ENCODE measurements at regions not wholly inside any gene's neighbourhood (a gene's known extent, or its start where the extent isn't known, plus 50 kb on each side); places are given as distances from the start of the nearest gene placed in this dataset.

DNA sequence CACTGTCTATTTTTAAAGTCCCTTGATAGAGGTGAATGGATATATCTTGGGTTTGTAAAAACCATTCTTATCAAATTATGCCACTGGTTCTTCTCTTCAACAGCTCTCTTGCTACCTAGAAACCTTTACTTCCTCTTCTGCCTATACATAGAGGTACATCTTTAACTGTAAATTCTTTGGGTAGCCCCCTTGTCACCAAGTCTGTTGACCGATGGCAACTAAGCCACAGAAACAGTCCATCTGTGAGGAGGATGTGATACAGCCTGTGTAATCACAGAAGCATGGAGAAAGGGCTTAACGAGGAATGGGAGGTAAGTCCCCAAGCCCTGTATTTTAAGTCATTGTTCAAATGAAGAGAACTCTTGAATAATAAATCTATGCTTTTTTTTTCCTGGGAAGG lies 246.5 kb upstream of the MDFIC2 start:
- 63 to 79% methylated on average over 2 of the region's 2 CpGs for WGBS, 2 donors
- H3K27ac ChIP-seq (ENCODE audit: low read depth in 1 of 2, low read length in 2 of 2) = no peak overlapping the region
- no peaks in the 10 kb centered on the region for H3K4me1 ChIP-seq (ENCODE audit: control insufficient read depth in 1 of 2, insufficient read depth in 2 of 2, low read length in 2 of 2)
- H3K4me3 ChIP-seq (ENCODE audit: low read length in 2 of 2) = no peak overlapping the region
- no peaks in the 10 kb centered on the region for H3K27me3 ChIP-seq (ENCODE audit: control insufficient read depth in 1 of 2, insufficient read depth in 2 of 2, low read length in 1 of 2)
- no peaks in the 10 kb centered on the region for H3K36me3 ChIP-seq (ENCODE audit: control insufficient read depth in 1 of 2, insufficient read depth in 2 of 2, low read length in 1 of 2)
- no peaks in the 10 kb centered on the region for H3K9me3 ChIP-seq (ENCODE audit: control insufficient read depth, low read length)
- DNase-seq = no peak
- ATAC-seq (ENCODE audit: low FRiP score) = no peak
- intact Hi-C loops (cut with DNase I) = loop anchor here (10.0 kb wide), 3 partner anchors 506 to 1096 kb away; no protein-coding TSS in a partner anchor

DNA sequence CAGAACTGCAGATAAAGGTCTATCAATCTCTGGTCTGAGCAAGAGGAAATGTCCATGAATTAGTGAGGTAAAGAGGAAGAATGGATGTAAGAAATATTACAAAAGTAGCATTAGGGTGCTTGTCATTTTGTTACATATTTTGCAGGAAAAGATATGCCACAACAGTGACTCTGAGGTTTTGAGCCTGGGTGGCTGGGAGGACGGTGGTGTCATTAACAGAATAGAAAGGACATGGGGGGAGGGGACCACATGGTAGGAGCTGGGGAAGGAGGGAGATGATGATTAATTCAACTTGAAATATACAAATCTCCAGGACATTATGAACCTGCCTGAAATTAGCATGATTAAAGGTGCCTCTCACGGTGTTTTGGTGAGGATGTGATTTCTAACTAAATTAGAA lies 245.5 kb upstream of the MDFIC2 start:
- no peak overlapping the region for H3K27ac ChIP-seq (ENCODE audit: low read depth in 1 of 2, low read length in 2 of 2)
- intact Hi-C loops (cut with DNase I) = loop anchor here (10.0 kb wide), 3 partner anchors 507 to 1097 kb away; no protein-coding TSS in a partner anchor
- WGBS, 2 donors = 91 to 92% methylated on average over 2 of the region's 2 CpGs
- ATAC-seq (ENCODE audit: low FRiP score) (no peak), DNase-seq (no peak)
- no peaks in the 10 kb centered on the region for H3K27me3 ChIP-seq (ENCODE audit: control insufficient read depth in 1 of 2, insufficient read depth in 2 of 2, low read length in 1 of 2)
- H3K36me3 ChIP-seq (ENCODE audit: control insufficient read depth in 1 of 2, insufficient read depth in 2 of 2, low read length in 1 of 2) = no peaks in the 10 kb centered on the region
- no peaks in the 10 kb centered on the region for H3K9me3 ChIP-seq (ENCODE audit: control insufficient read depth, low read length)
- H3K4me3 ChIP-seq (ENCODE audit: low read length in 2 of 2) = no peak overlapping the region
- no peaks in the 10 kb centered on the region for H3K4me1 ChIP-seq (ENCODE audit: control insufficient read depth in 1 of 2, insufficient read depth in 2 of 2, low read length in 2 of 2)

DNA sequence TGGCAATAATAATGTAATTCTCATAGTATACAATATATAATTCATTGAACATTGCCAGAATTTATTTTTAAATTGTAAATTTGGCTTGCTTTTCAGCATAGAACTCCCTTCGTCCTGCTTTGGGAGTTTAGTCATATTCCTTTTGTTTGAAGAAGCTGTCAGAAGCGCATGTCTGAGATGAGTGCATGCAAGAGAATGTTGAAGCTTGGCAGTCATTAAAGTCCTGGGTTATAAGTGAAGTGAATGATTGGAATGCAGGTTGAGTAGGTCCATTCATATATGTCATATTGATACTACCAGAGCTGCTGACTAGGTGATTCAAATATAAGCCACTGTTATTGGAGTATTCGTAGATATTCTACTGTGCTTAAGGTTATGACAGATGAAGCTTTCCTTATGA lies 243.6 kb upstream of the MDFIC2 start:
- no peak overlapping the region for H3K27ac ChIP-seq (ENCODE audit: low read depth in 1 of 2, low read length in 2 of 2)
- intact Hi-C loops (cut with DNase I) = loop anchor here (10.0 kb wide), 3 partner anchors 509 to 1099 kb away; no protein-coding TSS in a partner anchor
- 90 to 91% methylated on average over 3 of the region's 3 CpGs for WGBS, 2 donors
- H3K27me3 ChIP-seq (ENCODE audit: control insufficient read depth in 1 of 2, insufficient read depth in 2 of 2, low read length in 1 of 2) = no peaks in the 10 kb centered on the region
- ATAC-seq (ENCODE audit: low FRiP score) = no peak
- no peaks in the 10 kb centered on the region for H3K9me3 ChIP-seq (ENCODE audit: control insufficient read depth, low read length)
- DNase-seq = no peak
- H3K4me1 ChIP-seq (ENCODE audit: control insufficient read depth in 1 of 2, insufficient read depth in 2 of 2, low read length in 2 of 2) = no peaks in the 10 kb centered on the region
- H3K4me3 ChIP-seq (ENCODE audit: low read length in 2 of 2) = no peak overlapping the region
- no peaks in the 10 kb centered on the region for H3K36me3 ChIP-seq (ENCODE audit: control insufficient read depth in 1 of 2, insufficient read depth in 2 of 2, low read length in 1 of 2)

DNA sequence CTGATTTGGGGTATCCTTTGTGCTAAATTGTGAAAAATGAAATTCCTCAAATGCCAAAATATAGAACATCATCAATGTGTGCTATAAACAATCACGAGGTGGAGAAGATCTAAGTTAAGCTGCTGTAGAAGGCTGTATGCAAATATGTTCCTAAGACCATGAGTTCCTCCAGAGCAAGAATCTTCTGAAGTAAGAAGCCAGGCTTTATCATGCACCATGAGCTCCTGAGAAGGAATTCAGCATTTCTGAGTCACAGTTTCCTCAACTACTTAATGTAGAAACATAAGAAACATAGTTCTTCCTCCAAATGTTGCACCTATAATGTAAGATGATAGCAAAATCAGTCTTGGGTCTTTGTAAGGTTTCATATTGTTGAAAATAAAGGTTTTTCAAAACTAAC lies 241.7 kb upstream of the MDFIC2 start:
- ATAC-seq (ENCODE audit: low FRiP score) = no peak
- intact Hi-C loops (cut with DNase I) = loop anchor here (10.0 kb wide), 3 partner anchors 511 to 1101 kb away; no protein-coding TSS in a partner anchor
- no peak for DNase-seq
- H3K27me3 ChIP-seq (ENCODE audit: control insufficient read depth in 1 of 2, insufficient read depth in 2 of 2, low read length in 1 of 2) = no peaks in the 10 kb centered on the region
- no peaks in the 10 kb centered on the region for H3K4me1 ChIP-seq (ENCODE audit: control insufficient read depth in 1 of 2, insufficient read depth in 2 of 2, low read length in 2 of 2)
- no peak overlapping the region for H3K27ac ChIP-seq (ENCODE audit: low read depth in 1 of 2, low read length in 2 of 2)
- 87 to 88% methylated on average over 1 of the region's 1 CpG for WGBS, 2 donors
- H3K9me3 ChIP-seq (ENCODE audit: control insufficient read depth, low read length) = no peaks in the 10 kb centered on the region
- no peak overlapping the region for H3K4me3 ChIP-seq (ENCODE audit: low read length in 2 of 2)
- H3K36me3 ChIP-seq (ENCODE audit: control insufficient read depth in 1 of 2, insufficient read depth in 2 of 2, low read length in 1 of 2) = no peaks in the 10 kb centered on the region

DNA sequence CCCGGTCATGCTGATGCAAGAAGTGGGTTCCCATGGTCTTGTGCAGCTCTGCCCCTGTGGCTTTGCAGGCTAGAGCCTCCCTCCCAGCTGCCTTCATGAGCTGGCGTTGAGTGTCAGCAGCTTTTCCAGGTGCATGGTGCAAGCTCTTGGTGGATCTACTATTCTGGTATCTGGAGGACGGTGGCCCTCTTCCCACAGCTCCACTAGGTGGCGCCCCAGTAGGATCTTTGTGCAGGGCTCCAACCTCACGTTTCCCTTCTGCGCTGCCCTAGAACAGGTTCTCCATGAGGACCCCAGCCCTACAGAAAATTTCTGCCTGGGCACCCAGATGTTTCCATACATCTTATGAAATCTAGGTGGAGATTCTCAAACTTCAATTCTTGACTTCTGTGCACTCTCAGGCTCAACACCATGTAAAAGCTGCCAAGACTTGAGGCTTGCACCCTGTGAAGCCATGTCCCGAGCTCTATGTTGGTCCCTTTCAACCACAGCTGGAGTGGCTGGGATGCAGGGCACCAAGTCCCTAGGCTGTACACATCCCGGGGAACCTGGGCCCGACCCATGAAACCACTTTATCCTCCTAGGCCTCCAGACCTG lies 238.4 kb upstream of the MDFIC2 start:
- Histone ChIP-seq H3K27me3 (ENCODE audit: control insufficient read depth in 1 of 2, insufficient read depth in 2 of 2, low read length in 1 of 2) (no peaks in the 10 kb centered on the region), H3K4me3 (ENCODE audit: low read length in 2 of 2) (no peak overlapping the region), H3K4me1 (ENCODE audit: control insufficient read depth in 1 of 2, insufficient read depth in 2 of 2, low read length in 2 of 2) (no peaks in the 10 kb centered on the region), H3K9me3 (ENCODE audit: control insufficient read depth, low read length) (no peaks in the 10 kb centered on the region), H3K36me3 (ENCODE audit: control insufficient read depth in 1 of 2, insufficient read depth in 2 of 2, low read length in 1 of 2) (no peaks in the 10 kb centered on the region), H3K27ac (ENCODE audit: low read depth in 1 of 2, low read length in 2 of 2) (no peak overlapping the region)
- intact Hi-C loops (cut with DNase I) = loop anchor here (10.0 kb wide), 3 partner anchors 514 to 1104 kb away; no protein-coding TSS in a partner anchor
- ATAC-seq (ENCODE audit: low FRiP score) (peak; percentile 76), DNase-seq (peak; percentile 79 to 88)
- WGBS, 2 donors = 50 to 51% methylated on average over 9 of the region's 9 CpGs

DNA sequence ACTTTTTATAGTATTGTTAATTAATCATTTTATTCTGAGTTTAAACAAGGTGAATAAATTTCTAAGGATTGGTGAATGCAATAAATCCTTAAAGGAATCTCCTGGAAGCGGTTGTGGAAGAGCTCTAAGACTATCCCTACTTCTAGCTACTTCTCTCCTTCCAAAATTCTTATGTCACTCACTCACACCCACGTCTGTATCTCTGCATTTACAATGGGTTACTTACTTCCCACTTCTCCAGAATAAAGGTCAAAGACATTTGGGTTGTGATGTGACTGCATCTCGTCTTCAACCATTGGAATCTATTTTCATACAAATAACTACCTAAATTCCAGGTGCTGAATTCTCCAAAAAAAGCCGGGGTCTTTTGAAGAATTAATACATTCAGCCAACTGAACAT lies 234.2 kb upstream of the MDFIC2 start:
- ATAC-seq (ENCODE audit: low FRiP score) = no peak
- no peak for DNase-seq
- Histone ChIP-seq H3K4me3 (ENCODE audit: low read length in 2 of 2) (no peak overlapping the region), H3K27me3 (ENCODE audit: control insufficient read depth in 1 of 2, insufficient read depth in 2 of 2, low read length in 1 of 2) (no peaks in the 10 kb centered on the region), H3K4me1 (ENCODE audit: control insufficient read depth in 1 of 2, insufficient read depth in 2 of 2, low read length in 2 of 2) (no peaks in the 10 kb centered on the region), H3K27ac (ENCODE audit: low read depth in 1 of 2, low read length in 2 of 2) (no peak overlapping the region), H3K9me3 (ENCODE audit: control insufficient read depth, low read length) (no peaks in the 10 kb centered on the region), H3K36me3 (ENCODE audit: control insufficient read depth in 1 of 2, insufficient read depth in 2 of 2, low read length in 1 of 2) (no peaks in the 10 kb centered on the region)
- 85 to 87% methylated on average over 4 of the region's 4 CpGs for WGBS, 2 donors
- intact Hi-C loops (cut with DNase I) = loop anchor here (10.0 kb wide), 2 partner anchors 758 to 1108 kb away; no protein-coding TSS in a partner anchor

DNA sequence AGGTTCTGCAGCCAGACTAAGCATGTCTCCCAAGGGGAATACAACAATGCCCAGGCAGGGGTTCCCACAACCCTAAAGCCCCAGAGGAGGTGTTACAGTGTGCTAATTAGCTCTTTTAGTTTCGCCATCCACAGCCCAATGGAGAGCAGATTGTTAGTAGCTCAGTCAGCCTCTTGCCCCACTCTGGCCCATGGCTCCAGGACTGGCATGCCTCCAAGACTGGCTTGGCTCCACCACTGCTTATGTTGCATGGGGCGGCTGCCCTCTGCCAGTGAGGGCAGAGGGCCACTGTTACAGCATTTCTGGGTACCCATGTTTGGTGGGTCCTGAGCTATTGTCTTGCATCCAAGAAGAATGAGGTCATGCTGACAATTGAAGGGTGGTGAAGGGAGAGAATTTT lies 231.1 kb upstream of the MDFIC2 start:
- intact Hi-C loops (cut with DNase I) = loop anchor here (10.0 kb wide), 2 partner anchors 761 to 1111 kb away; no protein-coding TSS in a partner anchor
- ATAC-seq (ENCODE audit: low FRiP score) (no peak), DNase-seq (no peak)
- Histone ChIP-seq H3K9me3 (ENCODE audit: control insufficient read depth, low read length) (no peaks in the 10 kb centered on the region), H3K27me3 (ENCODE audit: control insufficient read depth in 1 of 2, insufficient read depth in 2 of 2, low read length in 1 of 2) (no peaks in the 10 kb centered on the region), H3K27ac (ENCODE audit: low read depth in 1 of 2, low read length in 2 of 2) (no peak overlapping the region), H3K36me3 (ENCODE audit: control insufficient read depth in 1 of 2, insufficient read depth in 2 of 2, low read length in 1 of 2) (no peaks in the 10 kb centered on the region), H3K4me1 (ENCODE audit: control insufficient read depth in 1 of 2, insufficient read depth in 2 of 2, low read length in 2 of 2) (no peaks in the 10 kb centered on the region), H3K4me3 (ENCODE audit: low read length in 2 of 2) (no peak overlapping the region)
- WGBS, 2 donors = 78 to 83% methylated on average over 2 of the region's 2 CpGs

DNA sequence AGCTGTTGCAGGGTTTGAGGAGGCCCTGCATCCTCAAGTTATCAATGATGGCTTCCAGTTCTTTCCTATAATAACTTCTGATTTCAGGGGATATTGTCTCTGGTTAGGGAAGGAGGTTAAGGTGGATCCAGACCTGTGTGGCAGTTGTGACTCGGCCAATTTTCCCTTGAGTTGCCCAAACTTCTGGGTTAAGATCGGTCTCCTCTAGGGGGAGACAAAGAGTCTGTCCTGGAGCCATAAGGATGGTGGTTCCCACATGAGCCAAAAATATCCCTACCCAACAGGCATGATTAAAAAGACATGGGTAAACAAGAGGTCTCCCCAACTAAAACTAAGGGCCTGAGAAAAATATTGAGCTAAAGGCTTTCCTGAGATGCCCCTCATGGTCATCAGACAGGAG lies 227.5 kb upstream of the MDFIC2 start:
- H3K27ac ChIP-seq (ENCODE audit: low read depth in 1 of 2, low read length in 2 of 2) = no peak overlapping the region
- H3K36me3 ChIP-seq (ENCODE audit: control insufficient read depth in 1 of 2, insufficient read depth in 2 of 2, low read length in 1 of 2) = no peaks in the 10 kb centered on the region
- intact Hi-C loops (cut with DNase I) = loop anchor here (10.0 kb wide), 3 partner anchors 765 to 1115 kb away; partner anchors contain the start of gene FOXP1 (in 1 of the 2)
- H3K4me3 ChIP-seq (ENCODE audit: low read length in 2 of 2) = no peak overlapping the region
- H3K4me1 ChIP-seq (ENCODE audit: control insufficient read depth in 1 of 2, insufficient read depth in 2 of 2, low read length in 2 of 2) = no peaks in the 10 kb centered on the region
- WGBS, 2 donors = 94 to 97% methylated on average over 2 of the region's 2 CpGs
- no peaks in the 10 kb centered on the region for H3K27me3 ChIP-seq (ENCODE audit: control insufficient read depth in 1 of 2, insufficient read depth in 2 of 2, low read length in 1 of 2)
- DNase-seq (no peak), ATAC-seq (ENCODE audit: low FRiP score) (no peak)
- no peaks in the 10 kb centered on the region for H3K9me3 ChIP-seq (ENCODE audit: control insufficient read depth, low read length)

DNA sequence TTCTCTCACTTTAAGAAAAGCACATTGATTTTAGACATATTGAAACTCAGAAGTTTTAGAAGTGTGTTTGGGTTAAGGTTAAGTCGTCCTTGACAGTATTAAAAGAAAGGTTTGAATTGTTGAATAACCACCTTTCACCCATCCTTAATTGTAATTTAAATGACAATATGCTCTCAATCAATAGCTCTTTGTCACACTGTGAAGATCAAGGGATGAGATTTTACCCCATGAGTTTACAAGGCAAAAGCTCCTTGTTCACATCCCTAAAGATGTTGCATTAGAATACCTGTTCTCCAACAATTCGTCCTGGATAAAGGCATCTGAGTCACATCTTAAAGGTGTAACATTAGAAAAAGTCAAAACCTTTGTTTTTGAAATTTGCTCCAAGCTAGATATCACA lies 220.4 kb upstream of the MDFIC2 start:
- WGBS, 2 donors = 92 to 94% methylated on average over 2 of the region's 2 CpGs
- ATAC-seq (ENCODE audit: low FRiP score) (no peak), DNase-seq (no peak)
- Histone ChIP-seq H3K4me3 (ENCODE audit: low read length in 2 of 2) (no peak overlapping the region), H3K27me3 (ENCODE audit: control insufficient read depth in 1 of 2, insufficient read depth in 2 of 2, low read length in 1 of 2) (no peaks in the 10 kb centered on the region), H3K27ac (ENCODE audit: low read depth in 1 of 2, low read length in 2 of 2) (no peak overlapping the region), H3K9me3 (ENCODE audit: control insufficient read depth, low read length) (no peaks in the 10 kb centered on the region), H3K4me1 (ENCODE audit: control insufficient read depth in 1 of 2, insufficient read depth in 2 of 2, low read length in 2 of 2) (peaks cover 0 to 2% of the 10 kb centered on the region in 2 donors), H3K36me3 (ENCODE audit: control insufficient read depth in 1 of 2, insufficient read depth in 2 of 2, low read length in 1 of 2) (no peaks in the 10 kb centered on the region)
- intact Hi-C loops (cut with DNase I) = loop anchor here in 1 of 2 donors (10.0 kb wide), 1 partner anchor 1052 kb away; the partner anchor contains the start of gene FOXP1
